Suprapubic skin (tissue), 4 donors: ENCODE measurements at regions not wholly inside any gene's neighbourhood (a gene's known extent, or its start where the extent isn't known, plus 50 kb on each side); places are given as distances from the start of the nearest gene placed in this dataset.

Experiments used
- CTCF ChIP-seq, 2 donors: fragments of 200-600 bp in 1 of 2; fragments of 450-650 bp in 1 of 2; sonication (generic) in 1 of 2; IDR thresholded peaks; one replicate each; pipeline ENCODE4 v1.5.1; 2016 to 2019; ENCODE audit warnings: antibody characterized with exemption in 2 of 2, mild to moderate bottlenecking in 1 of 2, moderate library complexity in 1 of 2
- EP300 ChIP-seq: sonication (generic); formaldehyde crosslinking; IDR thresholded peaks from one replicate; pipeline ENCODE4 v1.6.1; 2017; ENCODE audit warnings: antibody characterized with exemption
- POLR2A ChIP-seq, 2 donors: fragments of 450-650 bp; IDR thresholded peaks; one replicate each; pipeline ENCODE4 v1.6.1; 2017; ENCODE audit warnings: antibody characterized with exemption in 2 of 2, mild to moderate bottlenecking in 2 of 2, moderate library complexity in 2 of 2
- POLR2AphosphoS5 ChIP-seq, 3 donors: sonication (generic); formaldehyde crosslinking; IDR thresholded peaks; one replicate each; pipeline ENCODE4 v1.6.1; 2017; ENCODE audit warnings: antibody characterized with exemption in 3 of 3

GRCh38 chr3:106514431-106514830 lies 645.6 kb upstream of the CBLB start:
- TF ChIP-seq CTCF (IDR thresholded peaks at IDR 0.05): no peak
- TF ChIP-seq POLR2A (IDR thresholded peaks at IDR 0.05): no peak
- TF ChIP-seq POLR2AphosphoS5 (IDR thresholded peaks at IDR 0.05): no peak
- no peak for TF ChIP-seq EP300
